ENCODE measurements at regions not wholly inside any gene's neighbourhood (a gene's known extent, or its start where the extent isn't known, plus 50 kb on each side); places are given as distances from the start of the nearest gene placed in this dataset.

DNA sequence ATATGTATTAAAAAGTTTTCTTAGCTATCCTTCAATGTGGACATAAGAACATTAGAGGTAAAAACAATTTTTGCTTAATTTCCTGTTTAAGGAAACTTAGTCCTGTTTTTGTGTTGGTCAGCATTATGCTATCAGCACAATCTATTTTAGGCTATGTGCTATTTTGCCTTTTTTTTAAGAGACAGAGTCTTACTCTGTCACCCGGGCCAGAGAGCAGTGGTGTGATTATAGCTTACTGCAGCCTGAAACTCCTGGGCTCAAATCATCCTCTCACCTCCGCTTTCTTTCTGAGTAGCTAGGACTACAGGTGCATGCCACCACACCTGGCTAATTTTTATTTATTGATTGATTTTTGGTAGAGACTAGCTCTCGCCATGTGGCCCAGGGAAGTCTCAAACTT lies 199.1 kb upstream of the TMPRSS15 start:
- no peak for TF ChIP-seq POLR2A (IDR thresholded peaks at IDR 0.05)
- TF ChIP-seq, protein P1, sequence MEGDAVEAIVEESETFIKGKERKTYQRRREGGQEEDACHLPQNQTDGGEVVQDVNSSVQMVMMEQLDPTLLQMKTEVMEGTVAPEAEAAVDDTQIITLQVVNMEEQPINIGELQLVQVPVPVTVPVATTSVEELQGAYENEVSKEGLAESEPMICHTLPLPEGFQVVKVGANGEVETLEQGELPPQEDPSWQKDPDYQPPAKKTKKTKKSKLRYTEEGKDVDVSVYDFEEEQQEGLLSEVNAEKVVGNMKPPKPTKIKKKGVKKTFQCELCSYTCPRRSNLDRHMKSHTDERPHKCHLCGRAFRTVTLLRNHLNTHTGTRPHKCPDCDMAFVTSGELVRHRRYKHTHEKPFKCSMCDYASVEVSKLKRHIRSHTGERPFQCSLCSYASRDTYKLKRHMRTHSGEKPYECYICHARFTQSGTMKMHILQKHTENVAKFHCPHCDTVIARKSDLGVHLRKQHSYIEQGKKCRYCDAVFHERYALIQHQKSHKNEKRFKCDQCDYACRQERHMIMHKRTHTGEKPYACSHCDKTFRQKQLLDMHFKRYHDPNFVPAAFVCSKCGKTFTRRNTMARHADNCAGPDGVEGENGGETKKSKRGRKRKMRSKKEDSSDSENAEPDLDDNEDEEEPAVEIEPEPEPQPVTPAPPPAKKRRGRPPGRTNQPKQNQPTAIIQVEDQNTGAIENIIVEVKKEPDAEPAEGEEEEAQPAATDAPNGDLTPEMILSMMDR (IDR thresholded peaks at IDR 0.05): no peak
